ENCODE measurements at regions not wholly inside any gene's neighbourhood (a gene's known extent, or its start where the extent isn't known, plus 50 kb on each side); places are given as distances from the start of the nearest gene placed in this dataset.

GRCh38 chr17:73882590-73882989 lies 238.3 kb upstream of the SDK2 start (continued):
- TF ChIP-seq YY1 (IDR thresholded peaks at IDR 0.05; ENCODE audit: extremely low read depth, insufficient replicate concordance, low read depth, low read length): no peak
- TF ChIP-seq SP1 (IDR thresholded peaks at IDR 0.05; ENCODE audit: low read depth): no peak
- TF ChIP-seq SIN3A (IDR thresholded peaks at IDR 0.05; ENCODE audit: low read depth): no peak
- TF ChIP-seq SRF (IDR thresholded peaks at IDR 0.05; ENCODE audit: low read depth): no peak
- TF ChIP-seq RAD21 (IDR thresholded peaks at IDR 0.05; ENCODE audit: low read depth): no peak
- no peak for TF ChIP-seq FOSL1 (IDR thresholded peaks at IDR 0.05; ENCODE audit: low read depth)
- no peak for TF ChIP-seq CEBPB (IDR thresholded peaks at IDR 0.05; ENCODE audit: low read depth)

GRCh38 chr17:73883175-73883574 lies 238.9 kb upstream of the SDK2 start:
- peaks cover 25% of the 10 kb centered on the region for H3K27me3 ChIP-seq (ENCODE audit: insufficient read depth, low read length)
- BruUV-seq (replicated peaks): no TSS peak
- H3K27ac ChIP-seq (ENCODE audit: low read depth, low read length): no peak overlapping the region
- no peaks in the 10 kb centered on the region for H4K20me1 ChIP-seq (ENCODE audit: insufficient read depth)
- H3K9ac ChIP-seq (ENCODE audit: low read length): no peak overlapping the region
- POLR2A ChIA-PET: no interaction called here
- DNase-seq (ENCODE audit: low read depth, low spot score): no peak
- ATAC-seq: no peak
- no peaks in the 10 kb centered on the region for H3K36me3 ChIP-seq (ENCODE audit: control insufficient read depth in 1 of 2, insufficient read depth in 2 of 2, low read length in 2 of 2)
- no peaks in the 10 kb centered on the region for H3K4me1 ChIP-seq (ENCODE audit: control insufficient read depth in 1 of 2, insufficient read depth in 2 of 2, low read length in 2 of 2)
- no peaks in the 10 kb centered on the region for H3K9me3 ChIP-seq (ENCODE audit: control insufficient read depth in 1 of 2, insufficient read depth in 1 of 2, low read depth in 1 of 2, low read length in 2 of 2)
- H3K4me3 ChIP-seq (replicated peaks in 1 of 2; ENCODE audit: low read depth in 1 of 2, low read length in 2 of 2): no peak overlapping the region
- CTCF ChIA-PET: no interaction called here
- H3K79me2 ChIP-seq (ENCODE audit: insufficient read depth, low read length): no peaks in the 10 kb centered on the region
- H3K9me2 ChIP-seq (ENCODE audit: insufficient read depth): no peaks in the 10 kb centered on the region
- no peak overlapping the region for H3K4me2 ChIP-seq (ENCODE audit: low read length)
- TF ChIP-seq EZH2phosphoT487 (IDR thresholded peaks at IDR 0.05; ENCODE audit: borderline replicate concordance): no peak
- no peak for TF ChIP-seq EZH2 (IDR thresholded peaks at IDR 0.05)
- no peak for TF ChIP-seq SP1 (IDR thresholded peaks at IDR 0.05; ENCODE audit: low read depth)
- TF ChIP-seq ZNF274 (IDR thresholded peaks at IDR 0.05; ENCODE audit: low read depth, low read length): no peak
- no peak for TF ChIP-seq SRF (IDR thresholded peaks at IDR 0.05; ENCODE audit: low read depth)
- no peak for TF ChIP-seq CEBPB (IDR thresholded peaks at IDR 0.05; ENCODE audit: low read depth)
- TF ChIP-seq RAD21 (IDR thresholded peaks at IDR 0.05; ENCODE audit: low read depth): no peak
- TF ChIP-seq ZFX (IDR thresholded peaks at IDR 0.05): no peak
- no peak for TF ChIP-seq YY1 (IDR thresholded peaks at IDR 0.05; ENCODE audit: extremely low read depth, insufficient replicate concordance, low read depth, low read length)
- TF ChIP-seq EGR1 (IDR thresholded peaks at IDR 0.05; ENCODE audit: low read depth): no peak
- no peak for TF ChIP-seq POLR2A (IDR thresholded peaks at IDR 0.05; ENCODE audit: borderline replicate concordance, extremely low read depth, insufficient read depth, insufficient read length)
- no peak for TF ChIP-seq ZBTB33 (IDR thresholded peaks at IDR 0.05; ENCODE audit: extremely low read depth, insufficient replicate concordance, low read length)
- no peak for TF ChIP-seq CBX3 (IDR thresholded peaks at IDR 0.05; ENCODE audit: low read depth)
- no peak for TF ChIP-seq ATF3 (IDR thresholded peaks at IDR 0.05)
- TF ChIP-seq SIN3A (IDR thresholded peaks at IDR 0.05; ENCODE audit: low read depth): no peak
- no peak for TF ChIP-seq TCF7L2 (IDR thresholded peaks at IDR 0.05; ENCODE audit: borderline replicate concordance, extremely low read depth, insufficient read depth, insufficient read length)
- TF ChIP-seq REST (IDR thresholded peaks at IDR 0.05; ENCODE audit: low read depth): no peak
- no peak for TF ChIP-seq JUND (IDR thresholded peaks at IDR 0.05)
- RAD21 ChIA-PET (ENCODE audit: low non-redundant PET in 1 of 2, low total read pairs in 2 of 2, uncharacterized antibody in 2 of 2, unreplicated experiment in 2 of 2): no interaction called here
- no peak overlapping the region for H2AFZ ChIP-seq (ENCODE audit: low read depth, low read length, poor library complexity, severe bottlenecking)
- intact Hi-C loops (cut with micrococcal nuclease): no loop called here

Measured in HCT116 (cell line).